ENCODE measurements at regions not wholly inside any gene's neighbourhood (a gene's known extent, or its start where the extent isn't known, plus 50 kb on each side); places are given as distances from the start of the nearest gene placed in this dataset.

- DNase-seq (no peak), ATAC-seq (no peak)
- intact Hi-C loops (cut with micrococcal nuclease): no loop called here
Observed at GRCh38 chr10:29238523-29239135, 50.2 kb upstream of the LYZL1 start.
